Panc1 (cell line): ENCODE measurements at regions not wholly inside any gene's neighbourhood (a gene's known extent, or its start where the extent isn't known, plus 50 kb on each side); places are given as distances from the start of the nearest gene placed in this dataset.
"Not testable (repeated sequence)": the region's sequence is repeated elsewhere in the genome, so short reads cannot be mapped to it uniquely, and the experiment has no call there.

Experiments
- CTCF ChIP-seq: fragments of 450-650 bp; IDR thresholded peaks from 2 replicates; pipeline ENCODE4 v1.5.1; 2017; ENCODE audit warnings: mild to moderate bottlenecking
- POLR2AphosphoS5 ChIP-seq: IDR thresholded peaks from 2 replicates; pipeline ENCODE4 v1.6.1; 2012; ENCODE audit warnings: mild to moderate bottlenecking, low read depth, low read length, moderate library complexity
- SIN3A ChIP-seq: IDR thresholded peaks from 2 replicates; pipeline ENCODE4 v1.6.1; 2012; ENCODE audit warnings: low read depth, mild to moderate bottlenecking, low read length, moderate library complexity, borderline replicate concordance; ENCODE audit not compliant: insufficient read depth

DNA sequence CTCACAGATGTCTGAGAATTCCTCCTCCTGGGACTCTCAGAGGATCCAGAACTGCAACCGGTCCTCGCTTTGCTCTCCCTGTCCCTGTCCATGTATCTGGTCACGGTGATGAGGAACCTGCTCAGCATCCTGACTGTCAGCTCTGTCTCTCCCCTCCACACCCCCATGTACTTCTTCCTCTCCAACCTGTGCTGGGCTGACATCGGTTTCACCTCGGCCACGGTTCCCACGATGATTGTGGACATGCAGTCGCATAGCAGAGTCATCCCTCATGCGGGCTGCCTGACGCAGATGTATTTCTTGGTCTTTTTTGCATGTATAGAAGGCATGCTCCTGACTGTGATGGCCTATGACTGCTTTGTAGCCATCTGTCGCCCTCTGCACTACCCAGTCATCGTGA lies 68.7 kb downstream of the DEFB131A start:
- not testable (repeated sequence) for TF ChIP-seq CTCF, POLR2AphosphoS5, SIN3A
